CD4-positive, alpha-beta T cell treated with Interleukin-15 for 1 hour (primary cell): ENCODE measurements at regions not wholly inside any gene's neighbourhood (a gene's known extent, or its start where the extent isn't known, plus 50 kb on each side); places are given as distances from the start of the nearest gene placed in this dataset.

Source experiments
- DNase-seq: peaks from one replicate; pipeline ENCODE4 v3.0.0-alpha.2; 2020

- no peak for DNase-seq
These were observed 115.3 kb upstream of the SMAD3 start for GRCh38 chr15:66950114-66950513.

- no peak for DNase-seq
These were observed 113.7 kb upstream of the SMAD3 start for GRCh38 chr15:66951531-66952320.

- no peak for DNase-seq
These were observed 112.5 kb upstream of the SMAD3 start for GRCh38 chr15:66952756-66953522.

GRCh38 chr15:66953523-66954229 lies 111.7 kb upstream of the SMAD3 start:
- DNase-seq, result no peak

GRCh38 chr15:66954601-66955000 lies 110.8 kb upstream of the SMAD3 start:
- DNase-seq, result no peak

- DNase-seq, result no peak
These were observed 110.3 kb upstream of the SMAD3 start for GRCh38 chr15:66955001-66955516.

GRCh38 chr15:66955871-66956585 lies 109.4 kb upstream of the SMAD3 start:
- no peak for DNase-seq

GRCh38 chr15:66956672-66957430 lies 108.6 kb upstream of the SMAD3 start:
- no peak for DNase-seq

GRCh38 chr15:66957431-66957720 lies 108.0 kb upstream of the SMAD3 start:
- DNase-seq, result no peak

- DNase-seq, result no peak
These were observed 106.3 kb upstream of the SMAD3 start for GRCh38 chr15:66959066-66959465.

- DNase-seq, result no peak
These were observed 105.5 kb upstream of the SMAD3 start for GRCh38 chr15:66959875-66960274.

- DNase-seq, result no peak
These were observed 104.9 kb upstream of the SMAD3 start for GRCh38 chr15:66960519-66960918.

GRCh38 chr15:66961407-66961884 lies 104.0 kb upstream of the SMAD3 start:
- DNase-seq, result no peak

- no peak for DNase-seq
These were observed 103.5 kb upstream of the SMAD3 start for GRCh38 chr15:66961901-66962300.

GRCh38 chr15:66962522-66962921 lies 102.9 kb upstream of the SMAD3 start:
- DNase-seq, result no peak

- no peak for DNase-seq
These were observed 102.3 kb upstream of the SMAD3 start for GRCh38 chr15:66963084-66963483.

GRCh38 chr15:66963710-66964109 lies 101.7 kb upstream of the SMAD3 start:
- DNase-seq, result no peak

- DNase-seq, result no peak
These were observed 101.2 kb upstream of the SMAD3 start for GRCh38 chr15:66964111-66964738.

GRCh38 chr15:66964791-66965190 lies 100.6 kb upstream of the SMAD3 start:
- no peak for DNase-seq

GRCh38 chr15:66965201-66965900 lies 100.1 kb upstream of the SMAD3 start:
- DNase-seq, result no peak

GRCh38 chr15:66966256-66966655 lies 99.1 kb upstream of the SMAD3 start:
- DNase-seq, result no peak
